Muscle layer of colon (tissue), 2 donors: ENCODE measurements at regions not wholly inside any gene's neighbourhood (a gene's known extent, or its start where the extent isn't known, plus 50 kb on each side); places are given as distances from the start of the nearest gene placed in this dataset.
"Not testable (repeated sequence)": the region's sequence is repeated elsewhere in the genome, so short reads cannot be mapped to it uniquely, and the experiment has no call there.

Experiments used
- H3K27ac ChIP-seq: one replicate; pipeline ENCODE4 v1.7.0; 2013; ENCODE audit warnings: low read depth, mild to moderate bottlenecking, low read length, moderate library complexity
- H3K27me3 ChIP-seq, 2 donors: one replicate each; pipeline ENCODE4 v1.7.0; 2013; ENCODE audit warnings: low read length in 2 of 2, mild to moderate bottlenecking in 2 of 2; ENCODE audit not compliant: insufficient read depth in 2 of 2, control insufficient read depth in 1 of 2
- H3K36me3 ChIP-seq: one replicate; pipeline ENCODE4 v1.7.0; 2013; ENCODE audit warnings: mild to moderate bottlenecking, low read length; ENCODE audit not compliant: insufficient read depth
- H3K4me1 ChIP-seq: one replicate; pipeline ENCODE4 v1.7.0; 2013; ENCODE audit warnings: mild to moderate bottlenecking, low read length; ENCODE audit not compliant: insufficient read depth
- H3K4me3 ChIP-seq, 2 donors: one replicate each; pipeline ENCODE4 v1.7.0; 2013; ENCODE audit warnings: low read length in 2 of 2, low read depth in 1 of 2, mild to moderate bottlenecking in 1 of 2, moderate library complexity in 1 of 2
- H3K9ac ChIP-seq: one replicate; pipeline ENCODE4 v1.7.0; 2013; ENCODE audit warnings: low read length
- H3K9me3 ChIP-seq: one replicate; pipeline ENCODE4 v1.7.0; 2013; ENCODE audit warnings: mild to moderate bottlenecking, low read length
- donor health status: abdominal sarcoma.
- donor health status: Adenocarcinoma of cecum.

DNA sequence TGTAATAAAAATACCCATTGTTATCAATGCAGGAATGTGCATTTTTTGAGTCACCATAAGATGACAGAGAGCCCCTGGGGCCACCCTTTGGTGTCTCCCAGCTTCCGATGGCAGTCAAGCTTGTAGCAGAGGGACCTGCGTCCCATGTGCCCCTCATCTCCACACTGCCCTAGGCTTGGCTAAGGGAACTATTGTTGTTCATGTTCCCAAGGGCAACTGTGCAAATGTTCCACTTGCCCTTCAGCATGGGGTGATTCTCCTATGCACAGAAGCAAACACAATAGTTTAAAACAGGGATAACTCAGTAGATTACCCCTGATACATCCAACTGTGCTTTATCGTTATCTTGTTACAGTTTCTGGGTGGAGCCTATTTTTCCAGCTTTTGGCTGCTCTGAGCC is 342.0 kb downstream of the CNTNAP3B start:
- H3K4me1 ChIP-seq, H3K27ac ChIP-seq, H3K9ac ChIP-seq, H3K36me3 ChIP-seq, H3K4me3 ChIP-seq, H3K9me3 ChIP-seq, H3K27me3 ChIP-seq: not testable (repeated sequence)

DNA sequence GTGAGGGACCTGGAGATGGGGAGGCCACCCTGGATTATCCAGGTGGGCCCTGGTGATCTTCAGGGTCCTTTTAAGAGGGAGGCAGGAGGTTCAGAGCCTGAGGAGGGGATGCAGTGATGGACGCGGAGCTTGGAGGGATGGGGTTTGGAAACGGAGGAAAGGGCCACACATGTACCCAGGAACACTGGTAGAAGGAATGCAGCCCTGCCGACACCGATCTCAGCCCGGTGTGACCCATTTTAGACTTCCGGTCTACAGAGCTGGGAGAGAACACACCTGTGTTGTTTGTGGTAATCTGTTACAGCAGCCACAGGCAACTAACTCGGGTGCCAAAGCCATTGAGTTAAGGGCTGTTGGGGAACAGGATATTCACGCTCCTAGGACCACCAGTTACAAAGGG is 345.2 kb downstream of the CNTNAP3B start:
- not testable (repeated sequence) for H3K27me3 ChIP-seq, H3K4me1 ChIP-seq, H3K27ac ChIP-seq, H3K4me3 ChIP-seq, H3K9ac ChIP-seq, H3K36me3 ChIP-seq, H3K9me3 ChIP-seq

DNA sequence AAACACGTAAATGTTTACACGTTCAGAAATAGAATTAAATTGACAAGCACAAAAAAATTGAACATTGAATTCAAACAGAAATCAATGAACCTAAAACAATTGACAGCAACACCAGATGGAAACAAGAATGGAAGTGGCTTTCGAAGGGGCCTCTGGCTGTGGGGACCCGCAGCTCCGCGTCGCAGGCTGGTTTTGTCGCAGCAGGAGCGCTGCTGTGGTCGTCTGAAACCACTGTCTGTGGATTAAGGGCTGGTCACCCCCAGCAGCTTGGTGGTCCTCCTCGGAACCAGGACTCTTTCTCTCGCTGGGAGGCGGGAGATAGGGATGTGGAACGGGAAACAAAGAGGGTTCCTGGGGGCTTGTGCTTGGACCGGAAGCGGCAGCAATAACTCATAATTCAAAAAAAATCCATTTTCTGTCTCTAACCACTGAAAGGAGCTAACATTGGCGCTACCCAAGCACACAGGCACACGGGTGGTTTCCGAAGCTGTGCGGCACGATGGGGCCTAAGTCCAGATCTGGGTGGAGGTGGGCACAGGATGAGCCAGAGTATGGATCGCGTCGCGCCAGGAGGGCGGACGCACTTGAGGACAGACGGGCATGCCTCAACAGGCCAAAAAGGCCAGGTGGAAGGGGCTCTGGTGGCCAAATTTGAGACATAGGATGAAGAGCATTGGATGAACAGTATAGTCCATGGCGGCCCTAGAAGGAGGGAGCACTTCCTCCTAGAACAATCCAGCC is 346.0 kb downstream of the CNTNAP3B start:
- H3K4me3 ChIP-seq, H3K9ac ChIP-seq, H3K27ac ChIP-seq, H3K27me3 ChIP-seq, H3K36me3 ChIP-seq, H3K4me1 ChIP-seq, H3K9me3 ChIP-seq: not testable (repeated sequence)

DNA sequence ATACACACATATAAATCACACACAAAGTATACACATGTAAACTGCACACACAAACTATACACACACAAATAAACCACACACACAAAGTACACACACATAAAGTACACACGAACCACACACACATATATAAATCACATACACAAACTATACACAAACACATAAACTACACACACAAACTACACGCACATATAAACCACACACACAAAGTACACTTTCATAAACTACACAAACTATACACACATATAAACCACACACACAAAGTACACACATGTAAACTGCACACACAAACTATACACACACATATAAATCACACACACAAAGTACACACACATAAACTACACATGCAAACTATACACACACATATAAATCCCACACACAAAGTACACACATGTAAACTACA is 347.3 kb downstream of the CNTNAP3B start:
- not testable (repeated sequence) for H3K36me3 ChIP-seq, H3K4me1 ChIP-seq, H3K9me3 ChIP-seq, H3K27ac ChIP-seq, H3K4me3 ChIP-seq, H3K9ac ChIP-seq, H3K27me3 ChIP-seq

DNA sequence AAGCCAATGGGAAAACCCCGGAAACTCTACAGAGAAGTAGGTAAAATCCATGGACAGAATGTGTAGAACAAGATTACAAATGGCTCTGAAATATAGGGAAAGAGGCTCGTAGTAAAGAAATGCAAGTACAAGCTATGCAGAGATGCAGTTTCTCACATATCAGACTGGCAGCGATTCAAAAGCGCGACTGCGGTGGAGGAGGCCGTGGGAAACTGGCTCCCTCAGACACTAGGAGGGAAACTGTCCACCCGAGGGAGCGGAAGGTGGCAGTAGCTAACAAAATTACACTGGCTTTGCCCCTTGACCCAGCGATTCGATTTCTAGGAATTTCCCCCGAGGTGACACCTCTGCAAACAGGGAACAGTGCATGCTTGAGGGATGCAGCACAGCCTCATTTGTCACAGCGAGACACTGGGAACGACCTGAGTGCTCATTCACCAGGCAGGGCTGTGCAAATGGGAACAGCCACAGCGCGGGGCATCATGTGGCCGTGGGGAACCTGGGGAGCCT is 349.3 kb downstream of the CNTNAP3B start:
- H3K36me3 ChIP-seq, H3K9me3 ChIP-seq, H3K4me1 ChIP-seq, H3K4me3 ChIP-seq, H3K9ac ChIP-seq, H3K27ac ChIP-seq, H3K27me3 ChIP-seq: not testable (repeated sequence)

DNA sequence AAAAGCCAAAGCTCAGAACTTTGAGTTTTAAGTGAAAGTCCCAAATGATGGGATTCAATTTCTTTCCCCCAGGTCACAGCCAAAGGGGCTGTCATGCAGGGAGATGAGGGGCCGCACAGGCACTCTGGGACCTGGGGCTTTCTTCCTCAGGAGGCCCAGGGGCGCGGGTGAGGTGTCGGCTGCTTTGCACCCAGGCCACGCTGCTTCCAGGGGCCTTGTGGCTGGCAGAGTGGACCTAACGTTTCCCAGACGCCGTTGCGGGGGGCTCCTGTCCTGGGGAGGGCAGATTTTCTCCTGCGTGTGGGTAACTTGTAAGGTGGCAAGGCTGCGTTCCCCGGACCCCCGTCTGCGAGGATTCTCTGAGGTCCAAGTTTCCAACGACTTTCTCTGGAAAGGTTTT is 350.0 kb downstream of the CNTNAP3B start:
- H3K9ac ChIP-seq, H3K27ac ChIP-seq, H3K4me3 ChIP-seq, H3K9me3 ChIP-seq, H3K36me3 ChIP-seq, H3K4me1 ChIP-seq, H3K27me3 ChIP-seq: not testable (repeated sequence)

DNA sequence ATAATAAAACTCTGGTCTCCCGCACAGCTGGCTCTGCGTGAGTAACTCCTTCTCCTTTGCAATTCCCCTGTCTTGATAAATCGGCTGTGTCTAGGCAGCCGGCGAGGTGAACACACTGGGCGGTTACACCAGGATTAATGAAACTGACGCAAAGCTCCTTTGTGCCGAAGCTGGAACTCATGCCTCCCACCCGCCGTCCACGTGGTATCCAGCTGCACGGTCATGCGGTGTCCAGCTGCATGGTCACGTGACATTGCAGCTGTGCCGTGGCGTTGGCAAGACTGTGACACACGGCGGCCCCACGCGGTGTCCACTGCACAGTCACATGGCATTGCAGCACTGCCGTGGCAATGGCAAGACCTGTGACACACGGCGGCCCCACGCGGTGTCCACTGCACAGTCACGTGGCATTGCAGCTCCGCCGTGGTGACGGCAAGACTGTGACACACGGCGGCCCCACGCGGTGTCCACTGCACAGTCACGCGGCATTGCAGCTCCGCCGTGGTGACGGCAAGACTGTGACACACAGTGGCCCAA is 350.6 kb downstream of the CNTNAP3B start:
- not testable (repeated sequence) for H3K9me3 ChIP-seq, H3K27ac ChIP-seq, H3K9ac ChIP-seq, H3K27me3 ChIP-seq, H3K36me3 ChIP-seq, H3K4me3 ChIP-seq, H3K4me1 ChIP-seq

DNA sequence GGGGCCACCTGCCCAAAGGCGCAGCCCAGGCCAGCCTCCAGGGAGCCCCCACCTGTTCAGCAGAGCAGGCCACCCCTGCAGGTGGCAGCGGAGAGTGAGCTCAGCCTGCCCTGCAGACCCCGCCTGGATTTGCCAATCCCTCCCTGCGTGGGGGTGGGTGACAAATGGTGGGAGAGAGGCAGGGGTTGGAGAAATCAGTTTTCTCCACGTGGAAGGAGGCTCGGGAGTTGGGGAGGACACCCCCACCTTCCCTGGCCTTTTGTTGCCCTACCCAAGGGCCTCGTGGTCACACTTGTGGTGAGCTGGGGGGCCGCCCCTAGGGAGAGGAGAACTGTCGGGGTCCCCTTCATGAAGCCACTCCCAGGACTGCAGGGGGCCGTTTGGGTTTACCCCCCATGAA is 351.7 kb downstream of the CNTNAP3B start:
- not testable (repeated sequence) for H3K36me3 ChIP-seq, H3K9me3 ChIP-seq, H3K27ac ChIP-seq, H3K9ac ChIP-seq, H3K27me3 ChIP-seq, H3K4me1 ChIP-seq, H3K4me3 ChIP-seq

DNA sequence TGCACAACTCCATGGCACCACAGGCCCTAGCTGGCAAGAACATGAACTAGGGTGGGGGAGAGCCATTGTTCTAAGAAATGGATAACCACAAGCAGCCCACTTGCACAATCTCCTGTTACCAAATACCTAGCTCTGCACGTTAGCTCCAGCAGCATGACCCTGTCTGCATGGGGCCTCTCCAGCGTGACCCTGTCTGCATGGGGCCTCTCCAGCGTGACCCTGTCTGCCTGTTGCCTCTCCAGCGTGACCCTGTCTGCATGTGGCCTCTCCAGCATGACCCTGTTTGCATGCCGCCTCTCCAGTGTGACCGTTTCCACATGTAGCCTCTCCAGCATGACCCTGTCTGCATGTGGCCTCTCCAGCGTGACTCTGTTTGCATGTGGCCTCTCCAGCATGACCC is 356.7 kb downstream of the CNTNAP3B start:
- H3K4me3 ChIP-seq, H3K9ac ChIP-seq, H3K4me1 ChIP-seq, H3K27ac ChIP-seq, H3K27me3 ChIP-seq, H3K36me3 ChIP-seq, H3K9me3 ChIP-seq: not testable (repeated sequence)

DNA sequence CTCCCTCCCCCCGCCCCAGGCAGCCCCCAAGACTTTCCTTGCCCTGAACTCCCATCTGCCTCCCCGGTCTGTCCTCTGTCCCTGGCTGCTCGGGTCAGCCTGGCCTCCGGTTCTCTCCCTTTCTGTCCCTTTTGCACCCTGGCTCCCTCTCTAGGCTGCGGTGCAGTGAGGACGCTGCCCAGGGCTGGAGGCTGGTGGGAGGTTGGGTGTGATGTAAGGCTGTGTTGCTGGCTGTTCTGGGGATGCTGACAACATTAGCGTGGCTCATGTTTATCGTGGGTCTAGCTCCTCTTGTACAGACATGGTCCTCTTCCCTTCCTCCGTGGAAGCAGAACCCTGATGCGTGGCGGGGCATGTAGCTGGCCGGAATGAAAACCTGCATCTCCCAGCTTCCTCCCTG is 357.5 kb downstream of the CNTNAP3B start:
- not testable (repeated sequence) for H3K9ac ChIP-seq, H3K9me3 ChIP-seq, H3K27ac ChIP-seq, H3K27me3 ChIP-seq, H3K4me1 ChIP-seq, H3K4me3 ChIP-seq, H3K36me3 ChIP-seq

DNA sequence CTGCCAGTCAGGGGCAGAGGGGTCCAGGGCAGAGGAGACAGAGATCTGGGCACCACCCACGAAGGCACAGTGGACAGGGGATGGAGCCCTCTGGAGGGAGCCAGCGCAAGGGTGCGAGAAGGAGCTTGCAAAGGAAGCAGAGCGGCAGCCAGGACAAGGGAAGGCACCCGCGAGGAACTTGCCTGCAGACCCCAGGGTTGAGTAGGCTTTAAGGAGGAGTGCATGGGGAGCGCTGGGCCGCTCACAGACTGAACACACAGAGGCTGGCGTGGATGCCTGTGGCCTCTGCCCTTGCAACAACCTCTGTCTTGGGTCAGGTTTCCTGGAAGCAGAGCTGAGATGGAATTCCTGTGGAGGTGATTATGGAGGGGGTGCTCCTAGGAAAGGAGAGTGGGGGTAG is 374.4 kb downstream of the CNTNAP3B start:
- not testable (repeated sequence) for H3K4me1 ChIP-seq, H3K27me3 ChIP-seq, H3K9me3 ChIP-seq, H3K4me3 ChIP-seq, H3K27ac ChIP-seq, H3K36me3 ChIP-seq, H3K9ac ChIP-seq

DNA sequence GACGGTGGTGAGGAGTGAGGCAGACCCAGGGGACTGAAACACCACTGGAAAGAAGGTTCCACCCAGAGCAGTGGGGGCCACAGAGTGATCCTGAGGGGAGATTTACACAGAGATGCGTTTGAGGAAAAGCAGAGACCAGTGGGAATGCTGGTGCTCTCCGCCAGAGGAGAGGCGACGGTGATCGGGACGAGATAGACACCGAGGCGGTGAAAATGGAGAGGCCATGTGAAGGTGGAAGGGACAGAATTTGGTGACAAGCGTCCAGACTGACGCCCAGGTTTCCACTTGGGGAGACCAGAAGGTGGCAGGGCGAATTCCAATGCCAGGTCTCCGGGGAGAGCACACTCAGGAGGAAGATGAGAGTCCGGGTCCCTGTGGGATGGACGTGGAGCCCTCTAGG is 374.8 kb downstream of the CNTNAP3B start:
- H3K9me3 ChIP-seq, H3K36me3 ChIP-seq, H3K4me1 ChIP-seq, H3K27ac ChIP-seq, H3K27me3 ChIP-seq, H3K9ac ChIP-seq, H3K4me3 ChIP-seq: not testable (repeated sequence)
